Suprapubic skin (tissue), 4 donors: ENCODE measurements at regions not wholly inside any gene's neighbourhood (a gene's known extent, or its start where the extent isn't known, plus 50 kb on each side); places are given as distances from the start of the nearest gene placed in this dataset.

Experiments used
- CTCF ChIP-seq, 2 donors: fragments of 200-600 bp in 1 of 2; fragments of 450-650 bp in 1 of 2; sonication (generic) in 1 of 2; IDR thresholded peaks; one replicate each; pipeline ENCODE4 v1.5.1; 2016 to 2019; ENCODE audit warnings: antibody characterized with exemption in 2 of 2, mild to moderate bottlenecking in 1 of 2, moderate library complexity in 1 of 2
- EP300 ChIP-seq: sonication (generic); formaldehyde crosslinking; IDR thresholded peaks from one replicate; pipeline ENCODE4 v1.6.1; 2017; ENCODE audit warnings: antibody characterized with exemption
- POLR2A ChIP-seq, 2 donors: fragments of 450-650 bp; IDR thresholded peaks; one replicate each; pipeline ENCODE4 v1.6.1; 2017; ENCODE audit warnings: antibody characterized with exemption in 2 of 2, mild to moderate bottlenecking in 2 of 2, moderate library complexity in 2 of 2
- POLR2AphosphoS5 ChIP-seq, 3 donors: sonication (generic); formaldehyde crosslinking; IDR thresholded peaks; one replicate each; pipeline ENCODE4 v1.6.1; 2017; ENCODE audit warnings: antibody characterized with exemption in 3 of 3

GRCh38 chr1:238112952-238113621 is 222.4 kb upstream of the ZP4 start:
- TF ChIP-seq POLR2A (IDR thresholded peaks at IDR 0.05) (no peak), EP300 (no peak), CTCF (IDR thresholded peaks at IDR 0.05) (no peak), POLR2AphosphoS5 (IDR thresholded peaks at IDR 0.05) (no peak)
